ENCODE measurements at regions not wholly inside any gene's neighbourhood (a gene's known extent, or its start where the extent isn't known, plus 50 kb on each side); places are given as distances from the start of the nearest gene placed in this dataset.
A peak's percentile ranks its signal among the peaks of the same experiment; 100 is the strongest.

DNA sequence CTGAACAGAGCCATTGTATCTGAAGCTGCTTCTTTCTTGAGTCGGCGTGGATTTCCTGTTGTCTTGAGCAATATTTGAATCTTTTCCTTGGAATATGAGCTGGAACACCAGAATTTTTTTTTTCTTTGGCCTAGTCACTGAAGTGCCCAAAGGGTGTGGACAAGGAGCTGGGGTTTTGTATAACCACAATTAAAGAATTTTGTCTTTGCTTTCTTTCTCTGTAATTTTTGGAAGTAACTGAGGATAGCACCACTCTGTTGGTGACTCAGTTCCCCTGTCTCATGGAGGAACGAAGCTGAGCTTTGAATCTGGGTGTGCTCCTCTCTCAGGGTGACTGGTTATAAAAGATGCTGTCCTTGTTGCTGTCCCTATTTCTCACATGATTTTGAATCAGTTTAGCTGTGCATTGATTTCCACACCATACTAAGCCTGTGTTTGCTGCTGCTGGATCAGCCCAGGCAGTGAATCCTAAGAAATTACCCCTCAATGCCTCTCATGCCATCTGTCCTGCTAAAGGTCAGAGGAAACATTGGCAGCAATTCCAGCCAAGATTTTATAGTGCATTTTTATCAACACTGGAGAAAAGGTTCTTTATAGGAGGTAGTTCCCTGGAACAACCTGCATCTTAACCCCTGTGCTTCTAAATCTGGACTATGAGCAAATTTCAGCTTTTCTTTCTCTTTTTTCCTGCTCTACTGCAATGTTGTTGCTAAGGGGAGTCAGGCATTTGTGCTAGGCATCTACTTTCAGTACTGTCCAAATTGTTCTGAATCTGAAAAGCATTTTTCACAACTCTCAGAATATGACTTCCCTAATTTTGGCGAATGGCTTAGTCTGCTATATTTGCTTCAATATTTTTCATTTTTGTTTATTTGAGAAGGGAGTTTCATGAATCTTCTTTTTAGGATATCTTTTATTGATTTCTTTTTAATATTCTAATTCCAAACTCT is 540.8 kb downstream of the SOX6 start:
- H3K9me3 ChIP-seq (ENCODE audit: control insufficient read depth in 2 of 3, insufficient read depth in 1 of 3, low read length in 3 of 3), result no peaks in the 10 kb centered on the region
- TF ChIP-seq CTCF (IDR thresholded peaks at IDR 0.05; ENCODE audit: borderline replicate concordance, extremely low read depth, insufficient read depth), result no peak
- H3K27ac ChIP-seq (ENCODE audit: low read depth in 2 of 2, low read length in 2 of 2), result no peak overlapping the region
- no peaks in the 10 kb centered on the region for H3K27me3 ChIP-seq (ENCODE audit: control insufficient read depth, insufficient read depth, low read length)
- peaks cover 0 to 8% (median 3%) of the 10 kb centered on the region in 3 donors for H3K4me1 ChIP-seq (ENCODE audit: control insufficient read depth in 2 of 3, insufficient read depth in 2 of 3, low read depth in 1 of 3, low read length in 3 of 3)
- FAIRE-seq, result peak; percentile 68
- H3K9ac ChIP-seq (ENCODE audit: low read length in 3 of 3), result no peak overlapping the region
- no peak for DNase-seq
- intact Hi-C loops (cut with DNase I), result no loop called here
- H3K4me3 ChIP-seq (ENCODE audit: low read length in 3 of 3), result no peak overlapping the region
- no peaks in the 10 kb centered on the region for H3K36me3 ChIP-seq (ENCODE audit: control insufficient read depth in 2 of 3, insufficient read depth in 3 of 3, low read length in 3 of 3)

- Histone ChIP-seq H3K4me1 (ENCODE audit: control insufficient read depth in 2 of 3, insufficient read depth in 2 of 3, low read depth in 1 of 3, low read length in 3 of 3) (peaks cover 0 to 8% (median 3%) of the 10 kb centered on the region in 3 donors), H3K9ac (ENCODE audit: low read length in 3 of 3) (no peak overlapping the region), H3K36me3 (ENCODE audit: control insufficient read depth in 2 of 3, insufficient read depth in 3 of 3, low read length in 3 of 3) (no peaks in the 10 kb centered on the region), H3K9me3 (ENCODE audit: control insufficient read depth in 2 of 3, insufficient read depth in 1 of 3, low read length in 3 of 3) (no peaks in the 10 kb centered on the region), H3K4me3 (ENCODE audit: low read length in 3 of 3) (no peak overlapping the region), H3K27me3 (ENCODE audit: control insufficient read depth, insufficient read depth, low read length) (no peaks in the 10 kb centered on the region), H3K27ac (ENCODE audit: low read depth in 2 of 2, low read length in 2 of 2) (no peak overlapping the region)
- TF ChIP-seq CTCF (IDR thresholded peaks at IDR 0.05; ENCODE audit: borderline replicate concordance, extremely low read depth, insufficient read depth), result no peak
- intact Hi-C loops (cut with DNase I), result no loop called here
- DNase-seq, result peak in 4 of 5 donors; percentile 35 to 77 (median 54)
- no peak for FAIRE-seq
Observed at GRCh38 chr11:15816260-15816871, 540.0 kb downstream of the SOX6 start.

GRCh38 chr11:15817001-15817400 is 539.3 kb downstream of the SOX6 start:
- Histone ChIP-seq H3K9ac (ENCODE audit: low read length in 3 of 3) (no peak overlapping the region), H3K27me3 (ENCODE audit: control insufficient read depth, insufficient read depth, low read length) (no peaks in the 10 kb centered on the region), H3K4me1 (ENCODE audit: control insufficient read depth in 2 of 3, insufficient read depth in 2 of 3, low read depth in 1 of 3, low read length in 3 of 3) (peaks cover 0 to 8% (median 3%) of the 10 kb centered on the region in 3 donors), H3K27ac (ENCODE audit: low read depth in 2 of 2, low read length in 2 of 2) (no peak overlapping the region), H3K9me3 (ENCODE audit: control insufficient read depth in 2 of 3, insufficient read depth in 1 of 3, low read length in 3 of 3) (no peaks in the 10 kb centered on the region), H3K36me3 (ENCODE audit: control insufficient read depth in 2 of 3, insufficient read depth in 3 of 3, low read length in 3 of 3) (no peaks in the 10 kb centered on the region), H3K4me3 (ENCODE audit: low read length in 3 of 3) (no peak overlapping the region)
- FAIRE-seq (no peak), DNase-seq (no peak)
- intact Hi-C loops (cut with DNase I), result no loop called here
- TF ChIP-seq CTCF (IDR thresholded peaks at IDR 0.05; ENCODE audit: borderline replicate concordance, extremely low read depth, insufficient read depth), result no peak
